Astrocyte (in vitro differentiated cells and primary cell): ENCODE measurements at regions not wholly inside any gene's neighbourhood (a gene's known extent, or its start where the extent isn't known, plus 50 kb on each side); places are given as distances from the start of the nearest gene placed in this dataset.

ENCODE experiments used
- EZH2 ChIP-seq: IDR thresholded peaks from 2 replicates; pipeline ENCODE4 v1.6.1; 2012; ENCODE audit warnings: mild to moderate bottlenecking, low read length, inconsistent platforms; ENCODE audit not compliant: insufficient read depth
- TF ChIP-seq, protein P1 (sequence below): IDR thresholded peaks from 2 replicates; pipeline ENCODE4 v1.5.1; 2011; ENCODE audit warnings: low read depth, mild to moderate bottlenecking, inconsistent platforms, low read length, moderate library complexity; ENCODE audit not compliant: insufficient read depth

DNA sequence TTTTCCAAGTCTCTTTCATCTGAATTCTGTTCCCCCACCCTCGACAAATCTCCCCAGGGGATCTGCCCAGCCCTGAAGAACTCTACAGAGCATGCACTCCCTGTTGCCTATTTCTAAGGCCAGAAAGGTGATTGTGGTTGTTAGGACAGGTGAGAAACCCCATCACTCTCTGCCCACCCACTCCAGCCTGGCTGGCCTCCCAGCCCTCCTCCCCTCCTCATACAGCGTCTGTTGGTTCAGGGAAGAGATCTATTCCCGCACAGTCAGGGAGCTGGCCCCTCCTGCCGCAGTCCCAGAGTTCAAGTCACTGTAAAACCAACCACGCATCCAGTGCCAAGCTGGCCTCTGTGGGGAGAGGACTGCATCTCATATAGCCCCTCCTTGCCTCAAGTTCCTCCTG is 98.7 kb downstream of the KCNJ12 start:
- no peak for TF ChIP-seq EZH2
- TF ChIP-seq, protein P1, sequence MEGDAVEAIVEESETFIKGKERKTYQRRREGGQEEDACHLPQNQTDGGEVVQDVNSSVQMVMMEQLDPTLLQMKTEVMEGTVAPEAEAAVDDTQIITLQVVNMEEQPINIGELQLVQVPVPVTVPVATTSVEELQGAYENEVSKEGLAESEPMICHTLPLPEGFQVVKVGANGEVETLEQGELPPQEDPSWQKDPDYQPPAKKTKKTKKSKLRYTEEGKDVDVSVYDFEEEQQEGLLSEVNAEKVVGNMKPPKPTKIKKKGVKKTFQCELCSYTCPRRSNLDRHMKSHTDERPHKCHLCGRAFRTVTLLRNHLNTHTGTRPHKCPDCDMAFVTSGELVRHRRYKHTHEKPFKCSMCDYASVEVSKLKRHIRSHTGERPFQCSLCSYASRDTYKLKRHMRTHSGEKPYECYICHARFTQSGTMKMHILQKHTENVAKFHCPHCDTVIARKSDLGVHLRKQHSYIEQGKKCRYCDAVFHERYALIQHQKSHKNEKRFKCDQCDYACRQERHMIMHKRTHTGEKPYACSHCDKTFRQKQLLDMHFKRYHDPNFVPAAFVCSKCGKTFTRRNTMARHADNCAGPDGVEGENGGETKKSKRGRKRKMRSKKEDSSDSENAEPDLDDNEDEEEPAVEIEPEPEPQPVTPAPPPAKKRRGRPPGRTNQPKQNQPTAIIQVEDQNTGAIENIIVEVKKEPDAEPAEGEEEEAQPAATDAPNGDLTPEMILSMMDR: no peak
